ENCODE measurements at regions not wholly inside any gene's neighbourhood (a gene's known extent, or its start where the extent isn't known, plus 50 kb on each side); places are given as distances from the start of the nearest gene placed in this dataset.

DNA sequence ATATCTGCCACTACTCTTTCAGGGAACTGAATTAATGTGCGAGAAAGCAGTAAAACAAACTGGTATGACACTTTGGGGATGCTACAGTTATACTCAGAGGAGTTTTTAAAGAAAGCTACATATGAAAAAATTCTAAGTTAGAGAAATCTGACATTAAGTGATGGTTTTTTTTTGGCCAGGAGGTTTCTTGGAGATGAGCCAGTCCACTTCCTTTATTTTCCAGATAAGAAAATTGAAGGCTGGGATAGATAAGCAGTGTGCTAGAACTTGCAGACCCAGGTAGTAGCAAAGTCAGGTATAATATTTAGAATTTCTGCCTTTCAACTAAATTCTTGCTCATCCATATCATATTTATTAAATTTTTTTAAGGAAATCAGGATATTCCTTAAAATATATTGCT, 106.8 kb downstream of the FAT4 start:
- TF ChIP-seq CTCF (IDR thresholded peaks at IDR 0.05) (no peak), POLR2A (IDR thresholded peaks at IDR 0.05) (no peak)

All from lower leg skin (tissue), 3 donors.